ENCODE measurements at regions not wholly inside any gene's neighbourhood (a gene's known extent, or its start where the extent isn't known, plus 50 kb on each side); places are given as distances from the start of the nearest gene placed in this dataset.
A peak's percentile ranks its signal among the peaks of the same experiment; 100 is the strongest.

DNA sequence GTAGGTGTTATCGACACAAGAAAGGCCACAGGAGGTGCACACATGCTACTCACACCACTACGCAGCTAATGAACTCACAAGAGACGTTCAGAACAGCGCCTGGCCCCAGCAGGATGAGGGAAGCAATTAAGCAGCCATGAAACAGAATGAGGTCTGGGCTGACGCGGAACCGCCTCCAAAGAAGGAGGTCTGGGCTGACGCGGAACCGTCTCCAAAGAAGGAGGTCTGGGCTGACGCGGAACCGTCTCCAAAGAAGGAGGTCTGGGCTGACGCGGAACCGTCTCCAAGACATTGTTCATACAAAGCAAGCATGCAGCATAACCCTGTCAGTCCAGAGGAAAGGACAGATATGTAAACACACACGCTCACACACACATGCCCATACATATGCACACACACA lies 63.2 kb upstream of the ZNF354A start:
- no peak for ATAC-seq (ENCODE audit: low FRiP score)
- TF ChIP-seq, protein P1, sequence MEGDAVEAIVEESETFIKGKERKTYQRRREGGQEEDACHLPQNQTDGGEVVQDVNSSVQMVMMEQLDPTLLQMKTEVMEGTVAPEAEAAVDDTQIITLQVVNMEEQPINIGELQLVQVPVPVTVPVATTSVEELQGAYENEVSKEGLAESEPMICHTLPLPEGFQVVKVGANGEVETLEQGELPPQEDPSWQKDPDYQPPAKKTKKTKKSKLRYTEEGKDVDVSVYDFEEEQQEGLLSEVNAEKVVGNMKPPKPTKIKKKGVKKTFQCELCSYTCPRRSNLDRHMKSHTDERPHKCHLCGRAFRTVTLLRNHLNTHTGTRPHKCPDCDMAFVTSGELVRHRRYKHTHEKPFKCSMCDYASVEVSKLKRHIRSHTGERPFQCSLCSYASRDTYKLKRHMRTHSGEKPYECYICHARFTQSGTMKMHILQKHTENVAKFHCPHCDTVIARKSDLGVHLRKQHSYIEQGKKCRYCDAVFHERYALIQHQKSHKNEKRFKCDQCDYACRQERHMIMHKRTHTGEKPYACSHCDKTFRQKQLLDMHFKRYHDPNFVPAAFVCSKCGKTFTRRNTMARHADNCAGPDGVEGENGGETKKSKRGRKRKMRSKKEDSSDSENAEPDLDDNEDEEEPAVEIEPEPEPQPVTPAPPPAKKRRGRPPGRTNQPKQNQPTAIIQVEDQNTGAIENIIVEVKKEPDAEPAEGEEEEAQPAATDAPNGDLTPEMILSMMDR (IDR thresholded peaks at IDR 0.05), result no peak
- no peak for DNase-seq (ENCODE audit: low spot score)

DNA sequence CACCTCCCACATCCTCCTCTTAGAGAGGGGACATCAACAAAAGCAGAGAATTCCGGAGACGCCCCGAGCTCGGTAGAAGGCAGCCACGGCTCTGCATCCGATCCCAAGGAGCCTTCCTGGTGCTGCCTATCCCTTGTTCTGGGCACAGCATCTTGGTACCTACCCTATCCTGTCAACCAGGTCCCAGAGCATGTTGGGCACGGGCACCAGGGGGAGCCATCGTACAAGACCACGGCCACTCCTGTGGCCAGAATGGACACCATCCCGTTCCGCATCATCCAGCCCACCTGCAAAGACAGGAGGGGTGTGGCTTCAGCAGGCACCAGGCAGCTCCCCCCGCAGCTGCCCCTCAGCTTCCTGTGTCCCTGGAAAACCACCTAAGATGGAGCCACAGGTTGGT lies 62.7 kb upstream of the ZNF354A start:
- TF ChIP-seq, protein P1 (IDR thresholded peaks at IDR 0.05), result no peak
- DNase-seq (ENCODE audit: low spot score) (no peak), ATAC-seq (ENCODE audit: low FRiP score) (no peak)

DNA sequence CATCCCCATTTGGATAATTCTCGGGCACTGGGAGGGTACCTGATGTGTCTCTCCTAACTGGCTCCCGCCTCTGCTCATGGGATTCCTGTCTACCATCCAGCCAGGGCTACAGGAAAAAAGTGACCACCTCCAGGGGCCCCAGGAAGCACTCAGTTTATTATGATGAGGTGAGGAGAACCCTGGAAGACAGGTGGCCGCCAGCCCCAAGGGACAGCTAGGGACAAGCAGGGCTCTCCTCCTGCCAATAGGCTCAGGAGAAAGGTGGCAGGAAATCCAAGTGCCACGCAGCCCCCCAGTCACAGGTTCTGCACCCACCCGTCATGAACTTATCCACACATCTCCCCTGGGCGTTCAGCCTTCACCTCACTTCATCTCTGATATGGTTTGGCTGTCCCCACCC lies 61.5 kb upstream of the ZNF354A start:
- ATAC-seq (ENCODE audit: low FRiP score), result no peak
- TF ChIP-seq, protein P1 (IDR thresholded peaks at IDR 0.05), result no peak
- no peak for DNase-seq (ENCODE audit: low spot score)

DNA sequence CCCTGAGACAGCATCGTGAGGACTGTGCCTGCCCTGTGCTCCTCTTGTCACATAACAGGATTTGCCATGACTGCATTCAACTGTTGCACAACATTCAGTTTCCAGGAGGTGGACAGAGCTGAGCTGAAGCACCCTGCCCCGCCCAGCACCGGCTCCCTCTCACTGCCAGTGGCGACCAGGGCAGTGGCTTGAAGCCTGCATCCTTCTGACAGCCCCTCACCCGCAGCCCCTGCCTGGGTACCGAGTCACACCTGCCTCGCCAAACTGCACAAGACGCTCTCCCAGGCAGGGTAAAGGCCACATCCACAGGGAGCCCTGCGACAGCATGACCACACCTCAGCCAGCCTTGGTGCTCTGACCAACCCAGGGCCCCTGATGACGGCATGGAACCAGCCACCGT lies 59.9 kb upstream of the ZNF354A start:
- DNase-seq (ENCODE audit: low spot score), result no peak
- TF ChIP-seq, protein P1 (IDR thresholded peaks at IDR 0.05), result no peak
- ATAC-seq (ENCODE audit: low FRiP score), result no peak

DNA sequence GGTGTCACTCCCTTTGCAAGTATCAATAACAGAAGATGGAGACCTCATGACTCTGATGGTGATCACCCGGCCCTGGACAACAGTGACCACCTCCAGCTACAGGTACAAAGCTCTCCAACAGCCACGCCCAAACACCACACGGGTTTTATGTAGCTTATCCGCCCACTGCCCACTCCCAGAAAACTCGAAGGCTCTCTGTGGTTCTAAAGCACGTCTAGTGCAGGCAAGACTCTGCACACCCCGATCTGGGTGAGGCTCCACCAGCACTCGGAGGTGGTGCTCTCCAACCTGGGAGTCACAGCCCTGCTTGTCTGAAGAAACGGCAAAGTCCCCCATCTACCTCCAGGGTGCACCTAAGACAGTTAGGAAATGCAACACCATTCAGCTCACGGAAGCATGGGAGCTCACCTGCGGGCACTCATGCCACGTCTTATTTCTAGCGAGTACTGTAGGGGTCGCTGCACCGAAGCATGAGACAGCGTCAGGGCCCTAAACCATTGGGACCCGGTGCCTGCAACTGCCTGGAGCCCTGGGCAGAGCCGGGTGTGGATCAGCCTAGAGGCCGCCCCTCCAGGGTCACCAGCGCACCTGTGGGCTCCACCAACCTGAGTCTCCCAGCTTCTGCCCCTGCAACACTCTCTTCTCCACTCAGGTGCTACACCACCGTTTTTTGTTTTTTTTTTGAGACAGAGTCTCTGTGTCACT lies 58.1 kb upstream of the ZNF354A start:
- DNase-seq (ENCODE audit: low spot score) (no peak), ATAC-seq (ENCODE audit: low FRiP score) (no peak)
- TF ChIP-seq, protein P1 (IDR thresholded peaks at IDR 0.05), result no peak

DNA sequence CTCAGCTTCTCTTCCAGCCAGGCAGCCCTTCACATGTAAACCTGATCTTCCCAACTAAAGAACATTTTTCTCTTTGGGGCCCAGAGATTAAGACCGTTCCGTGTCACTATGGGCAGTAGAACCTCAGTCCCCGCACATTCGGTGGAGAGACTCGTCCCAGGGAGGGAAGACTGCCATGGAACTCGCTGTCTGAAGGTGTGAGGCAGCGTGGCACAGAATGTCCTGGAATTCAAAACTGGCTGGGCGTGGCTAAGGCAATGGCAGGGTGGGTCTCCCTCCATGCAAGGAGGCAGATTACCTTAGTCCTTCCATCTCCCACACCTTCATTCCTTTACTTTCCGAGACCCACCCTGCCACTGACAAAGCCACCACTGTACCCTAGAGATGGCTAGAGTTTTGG lies 57.4 kb upstream of the ZNF354A start:
- no peak for ATAC-seq (ENCODE audit: low FRiP score)
- no peak for DNase-seq (ENCODE audit: low spot score)
- TF ChIP-seq, protein P1 (IDR thresholded peaks at IDR 0.05), result no peak

DNA sequence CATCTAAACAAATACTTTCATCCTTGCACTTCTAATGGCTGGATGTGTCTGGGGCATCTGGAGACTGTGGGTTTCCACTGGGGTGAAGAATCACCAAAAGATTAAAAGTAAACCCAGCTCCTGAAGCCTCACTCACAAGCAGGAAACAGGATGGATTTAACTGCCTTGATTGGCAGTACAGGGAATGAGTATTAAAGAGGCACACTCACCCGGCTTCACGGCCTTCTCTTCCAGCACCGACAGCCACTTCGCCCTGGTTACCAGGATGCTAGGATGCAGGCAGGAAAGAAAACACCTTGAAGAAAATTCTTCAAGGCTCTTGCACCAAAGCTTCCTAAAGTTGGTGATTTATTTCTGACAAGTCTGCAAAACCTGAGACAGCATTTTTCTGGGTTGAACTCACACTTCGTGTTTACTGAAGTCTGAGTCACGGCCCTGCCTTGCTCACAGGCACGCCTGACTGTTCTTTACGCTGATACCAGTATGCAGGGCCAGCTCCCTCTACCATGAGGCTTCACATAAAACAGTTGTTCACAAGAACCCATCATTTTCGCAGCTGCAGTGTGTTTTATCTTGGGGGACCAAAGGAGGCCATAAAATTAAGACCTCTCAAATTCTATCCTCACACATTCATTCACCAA lies 56.5 kb upstream of the ZNF354A start:
- DNase-seq (ENCODE audit: low spot score) (no peak), ATAC-seq (ENCODE audit: low FRiP score) (peak; percentile 90)
- TF ChIP-seq, protein P1 (IDR thresholded peaks at IDR 0.05), result no peak

Data from omental fat pad (tissue), 3 donors.